AG09309 (cell line): ENCODE measurements at regions not wholly inside any gene's neighbourhood (a gene's known extent, or its start where the extent isn't known, plus 50 kb on each side); places are given as distances from the start of the nearest gene placed in this dataset.

Experiments used
- DNase-seq: peaks from one replicate; pipeline ENCODE4 v3.0.0-alpha.2; 2010; ENCODE audit warnings: low read depth
- H3K4me3 ChIP-seq: 2 replicates; pipeline ENCODE4 v1.5.1; 2011; ENCODE audit warnings: mild to moderate bottlenecking, low read depth, low read length, moderate library complexity; ENCODE audit not compliant: control insufficient read depth
- TF ChIP-seq, protein P1 (sequence below): IDR thresholded peaks from 2 replicates; pipeline ENCODE4 v1.5.1; 2011; ENCODE audit warnings: mild to moderate bottlenecking, low read depth, low read length, inconsistent platforms; ENCODE audit not compliant: insufficient read depth, control insufficient read depth; ENCODE audit errors: missing control alignments

DNA sequence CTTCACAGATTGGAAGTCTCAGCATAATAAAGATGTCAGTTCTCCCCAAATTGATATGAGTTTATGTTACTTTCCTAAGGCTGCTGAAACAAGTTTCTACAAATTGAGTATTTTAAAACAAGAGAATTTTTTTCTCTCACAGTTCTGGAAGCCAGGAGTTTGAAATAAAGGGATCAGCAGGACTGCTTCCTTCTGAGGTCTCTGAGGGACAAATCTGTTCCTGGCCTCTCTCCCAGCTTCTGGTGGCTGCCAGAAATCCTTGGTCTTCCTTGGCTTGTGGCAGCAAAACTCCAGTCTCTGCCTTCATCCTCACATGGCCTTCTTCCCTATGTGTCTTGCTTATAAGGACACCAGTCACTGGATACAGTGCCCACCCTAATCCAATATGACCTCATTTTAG lies 136.1 kb downstream of the TFAP2A start:
- TF ChIP-seq, protein P1, sequence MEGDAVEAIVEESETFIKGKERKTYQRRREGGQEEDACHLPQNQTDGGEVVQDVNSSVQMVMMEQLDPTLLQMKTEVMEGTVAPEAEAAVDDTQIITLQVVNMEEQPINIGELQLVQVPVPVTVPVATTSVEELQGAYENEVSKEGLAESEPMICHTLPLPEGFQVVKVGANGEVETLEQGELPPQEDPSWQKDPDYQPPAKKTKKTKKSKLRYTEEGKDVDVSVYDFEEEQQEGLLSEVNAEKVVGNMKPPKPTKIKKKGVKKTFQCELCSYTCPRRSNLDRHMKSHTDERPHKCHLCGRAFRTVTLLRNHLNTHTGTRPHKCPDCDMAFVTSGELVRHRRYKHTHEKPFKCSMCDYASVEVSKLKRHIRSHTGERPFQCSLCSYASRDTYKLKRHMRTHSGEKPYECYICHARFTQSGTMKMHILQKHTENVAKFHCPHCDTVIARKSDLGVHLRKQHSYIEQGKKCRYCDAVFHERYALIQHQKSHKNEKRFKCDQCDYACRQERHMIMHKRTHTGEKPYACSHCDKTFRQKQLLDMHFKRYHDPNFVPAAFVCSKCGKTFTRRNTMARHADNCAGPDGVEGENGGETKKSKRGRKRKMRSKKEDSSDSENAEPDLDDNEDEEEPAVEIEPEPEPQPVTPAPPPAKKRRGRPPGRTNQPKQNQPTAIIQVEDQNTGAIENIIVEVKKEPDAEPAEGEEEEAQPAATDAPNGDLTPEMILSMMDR, result no peak
- DNase-seq, result no peak
- H3K4me3 ChIP-seq, result no peak overlapping the region

DNA sequence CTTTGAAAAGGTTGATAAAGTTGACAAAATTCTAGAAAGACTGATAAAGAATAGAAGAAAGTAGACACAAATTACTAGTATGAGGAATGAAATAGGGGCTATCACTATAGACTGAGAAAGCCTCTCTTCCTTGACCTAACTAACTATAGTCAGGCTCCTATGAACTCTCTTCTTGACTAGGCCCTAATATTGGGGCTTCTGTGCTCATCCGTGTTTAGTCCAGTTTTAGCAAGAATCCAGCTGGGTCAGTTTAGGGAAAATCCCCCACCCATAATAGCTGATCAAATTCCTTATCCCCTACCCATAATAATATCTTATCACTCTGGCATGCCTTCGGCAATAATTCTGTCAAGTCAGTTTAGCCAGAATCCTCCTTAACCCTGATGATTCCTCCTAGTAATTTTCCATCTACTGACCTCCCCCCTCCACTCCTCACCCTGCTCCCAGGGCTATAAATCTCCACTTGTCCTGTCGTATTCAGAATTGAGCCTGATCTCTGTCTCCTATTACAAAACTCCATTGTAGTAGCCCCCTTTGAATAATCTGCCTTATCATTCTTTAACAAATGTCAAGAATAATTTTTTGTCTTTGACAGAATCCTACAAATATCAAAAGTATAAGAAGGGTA lies 138.1 kb downstream of the TFAP2A start:
- no peak overlapping the region for H3K4me3 ChIP-seq
- DNase-seq, result no peak
- TF ChIP-seq, protein P1, result no peak

DNA sequence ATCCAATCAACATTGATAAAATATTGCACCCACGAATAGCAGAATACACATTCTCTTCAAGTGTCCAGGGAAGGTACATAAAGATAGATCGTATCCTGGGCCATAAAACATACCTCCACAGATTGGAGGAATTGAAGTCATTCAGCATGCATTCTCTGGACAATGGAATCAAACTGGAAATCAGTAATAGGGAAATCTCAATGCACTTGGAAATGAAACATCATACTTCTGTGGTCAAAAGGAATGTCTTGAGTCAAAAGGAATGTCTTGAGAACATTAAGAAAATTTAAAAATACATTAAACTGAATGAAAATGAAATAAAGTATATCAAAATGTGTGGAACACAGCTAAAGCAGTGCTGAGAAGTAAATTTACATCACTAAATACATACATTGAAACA lies 138.8 kb downstream of the TFAP2A start:
- TF ChIP-seq, protein P1, result no peak
- no peak for DNase-seq
- H3K4me3 ChIP-seq, result no peak overlapping the region

GRCh38 chr6:10272591-10272990 lies 142.3 kb downstream of the TFAP2A start:
- no peak for DNase-seq
- H3K4me3 ChIP-seq, result no peak overlapping the region
- TF ChIP-seq, protein P1, result no peak

GRCh38 chr6:10271982-10272381 lies 142.9 kb downstream of the TFAP2A start:
- TF ChIP-seq, protein P1, result no peak
- no peak for DNase-seq
- no peak overlapping the region for H3K4me3 ChIP-seq

- DNase-seq, result no peak
- no peak overlapping the region for H3K4me3 ChIP-seq
- TF ChIP-seq, protein P1, result no peak
These were observed 144.9 kb downstream of the TFAP2A start for GRCh38 chr6:10269814-10270472.
